Tibial nerve (tissue), 4 donors: ENCODE measurements at regions not wholly inside any gene's neighbourhood (a gene's known extent, or its start where the extent isn't known, plus 50 kb on each side); places are given as distances from the start of the nearest gene placed in this dataset.

ENCODE experiments used
- DNase-seq, 2 donors: peaks; one replicate each; pipeline ENCODE4 v3.0.0-alpha.2; 2019; ENCODE audit warnings: low spot score in 2 of 2
- H3K27ac ChIP-seq, 4 donors: fragments of 200-600 bp; sonication (generic) in 3 of 4; one replicate each; pipeline ENCODE4 v1.5.1; 2017 to 2019; ENCODE audit warnings: mild to moderate bottlenecking in 1 of 4
- H3K27me3 ChIP-seq, 2 donors: fragments of 200-600 bp; sonication (generic) in 1 of 2; one replicate each; pipeline versions ENCODE4 v1.5.1 to v1.6.0; 2017 to 2019
- H3K36me3 ChIP-seq, 3 donors: fragments of 200-600 bp; sonication (generic); one replicate each; pipeline ENCODE4 v1.5.1; 2018 to 2019
- H3K4me1 ChIP-seq, 4 donors: fragments of 200-600 bp; sonication (generic) in 3 of 4; one replicate each; pipeline ENCODE4 v1.5.1; 2017 to 2019
- H3K4me3 ChIP-seq, 4 donors: fragments of 200-600 bp; sonication (generic) in 3 of 4; one replicate each; pipeline ENCODE4 v1.5.1; 2017 to 2019; ENCODE audit warnings: mild to moderate bottlenecking in 1 of 4, moderate library complexity in 1 of 4
- H3K9me3 ChIP-seq, 4 donors: fragments of 200-600 bp; sonication (generic) in 3 of 4; one replicate each; pipeline ENCODE4 v1.5.1; 2017 to 2019
- CTCF ChIP-seq, 5 experiments: fragments of 200-600 bp in 3 of 5; fragments of 450-650 bp in 2 of 5; sonication (generic) in 3 of 5; IDR thresholded peaks; one replicate each; pipeline ENCODE4 v1.5.1; 2016 to 2019; ENCODE audit warnings: antibody characterized with exemption in 5 of 5, mild to moderate bottlenecking in 3 of 5, moderate library complexity in 2 of 5
- EP300 ChIP-seq, 2 donors: sonication (generic); formaldehyde crosslinking; IDR thresholded peaks; one replicate each; pipeline ENCODE4 v1.6.1; 2017; ENCODE audit warnings: antibody characterized with exemption in 2 of 2, mild to moderate bottlenecking in 1 of 2
- POLR2A ChIP-seq, 2 donors: fragments of 450-650 bp; IDR thresholded peaks; one replicate each; pipeline ENCODE4 v1.6.1; 2017; ENCODE audit warnings: antibody characterized with exemption in 2 of 2, mild to moderate bottlenecking in 2 of 2, moderate library complexity in 2 of 2
- WGBS, 2 donors: methylation state at CpG; one replicate each; pipeline ENCODE4 v1.1.5; 2018; 5-methylcytosine and 5-hydroxymethylcytosine counted together

- TF ChIP-seq CTCF (IDR thresholded peaks at IDR 0.05) (no peak), EP300 (IDR thresholded peaks at IDR 0.05) (no peak), POLR2A (IDR thresholded peaks at IDR 0.05) (no peak)
- Histone ChIP-seq H3K27ac (no peak overlapping the region), H3K4me3 (no peak overlapping the region), H3K27me3 (no peaks in the 10 kb centered on the region), H3K4me1 (no peaks in the 10 kb centered on the region), H3K36me3 (no peaks in the 10 kb centered on the region), H3K9me3 (peaks cover 0 to 8% (median 0%) of the 10 kb centered on the region in 4 donors)
- WGBS, 2 donors, result 95 to 98% methylated on average over 2 of the region's 2 CpGs
- no peak for DNase-seq
These were observed 709.8 kb downstream of the METTL4 start for GRCh38 chr18:1861473-1861872.

- no peak overlapping the region for H3K4me3 ChIP-seq
- H3K4me1 ChIP-seq, result no peaks in the 10 kb centered on the region
- peaks cover 0 to 8% (median 0%) of the 10 kb centered on the region in 4 donors for H3K9me3 ChIP-seq
- no peak for DNase-seq
- H3K27me3 ChIP-seq, result no peaks in the 10 kb centered on the region
- 86 to 100% methylated on average over 2 of the region's 3 CpGs for WGBS, 2 donors
- H3K36me3 ChIP-seq, result no peaks in the 10 kb centered on the region
- TF ChIP-seq POLR2A (IDR thresholded peaks at IDR 0.05) (no peak), CTCF (IDR thresholded peaks at IDR 0.05) (no peak), EP300 (IDR thresholded peaks at IDR 0.05) (no peak)
- no peak overlapping the region for H3K27ac ChIP-seq
These were observed 705.4 kb downstream of the METTL4 start for GRCh38 chr18:1865869-1866268.

GRCh38 chr18:1872274-1872673 lies 699.0 kb downstream of the METTL4 start:
- WGBS, 2 donors, result 77 to 80% methylated on average over 2 of the region's 2 CpGs
- H3K27me3 ChIP-seq, result no peaks in the 10 kb centered on the region
- TF ChIP-seq POLR2A (IDR thresholded peaks at IDR 0.05), result no peak
- no peak for TF ChIP-seq CTCF (IDR thresholded peaks at IDR 0.05)
- no peak for TF ChIP-seq EP300 (IDR thresholded peaks at IDR 0.05)
- no peaks in the 10 kb centered on the region for H3K9me3 ChIP-seq
- no peak for DNase-seq
- no peak overlapping the region for H3K4me3 ChIP-seq
- no peaks in the 10 kb centered on the region for H3K4me1 ChIP-seq
- no peak overlapping the region for H3K27ac ChIP-seq
- no peaks in the 10 kb centered on the region for H3K36me3 ChIP-seq

- H3K9me3 ChIP-seq, result no peaks in the 10 kb centered on the region
- H3K36me3 ChIP-seq, result no peaks in the 10 kb centered on the region
- TF ChIP-seq EP300 (IDR thresholded peaks at IDR 0.05) (no peak), CTCF (IDR thresholded peaks at IDR 0.05) (no peak)
- no peak overlapping the region for H3K4me3 ChIP-seq
- WGBS, 2 donors, result 35 to 58% methylated on average over 3 of the region's 3 CpGs
- H3K27me3 ChIP-seq, result no peaks in the 10 kb centered on the region
- no peak for DNase-seq
- no peaks in the 10 kb centered on the region for H3K4me1 ChIP-seq
- H3K27ac ChIP-seq, result no peak overlapping the region
These were observed 696.1 kb downstream of the METTL4 start for GRCh38 chr18:1875219-1875618.

- no peaks in the 10 kb centered on the region for H3K27me3 ChIP-seq
- no peak for DNase-seq
- H3K27ac ChIP-seq, result no peak overlapping the region
- TF ChIP-seq CTCF (IDR thresholded peaks at IDR 0.05) (no peak), EP300 (IDR thresholded peaks at IDR 0.05) (no peak), POLR2A (IDR thresholded peaks at IDR 0.05) (no peak)
- H3K9me3 ChIP-seq, result no peaks in the 10 kb centered on the region
- WGBS, 2 donors, result 90 to 93% methylated on average over 4 of the region's 4 CpGs
- no peak overlapping the region for H3K4me3 ChIP-seq
- H3K4me1 ChIP-seq, result no peaks in the 10 kb centered on the region
- H3K36me3 ChIP-seq, result no peaks in the 10 kb centered on the region
These were observed 686.7 kb downstream of the METTL4 start for GRCh38 chr18:1884623-1885022.
